PC-3 (cell line): ENCODE measurements at regions not wholly inside any gene's neighbourhood (a gene's known extent, or its start where the extent isn't known, plus 50 kb on each side); places are given as distances from the start of the nearest gene placed in this dataset.

Experiments used
- ATAC-seq: fragments of 200-7000 bp; cut with Tn5 transposase; 2 replicates; pipeline ENCODE4 v1.9.1; 2020; ENCODE audit warnings: mild to moderate bottlenecking, moderate library complexity
- BruUV-seq: library from RNA; stranded (reverse); fragments of 400-500 nt; replicated peaks from 2 replicates; lab custom pipeline; 2021; lab: Mats Ljungman, UMichigan
- CTCF ChIA-PET: fragments of 300-600 bp; sonication (Branson Sonifier 250); formaldehyde crosslinking; loops from one replicate; lab custom pipeline; 2022; ENCODE audit warnings: antibody characterized with exemption; lab: Charles Lee
- POLR2A ChIA-PET: fragments of 300-600 bp; sonication (Branson Sonifier 250); formaldehyde crosslinking; loops from one replicate; lab custom pipeline; 2022; ENCODE audit warnings: antibody characterized with exemption; ENCODE audit not compliant: unreplicated experiment; lab: Charles Lee
- DNase-seq: peaks from one replicate; pipeline ENCODE4 v3.0.0-alpha.2; 2015
- H2AFZ ChIP-seq: fragments of 300-600 bp; sonication (generic); 2 replicates; pipeline ENCODE4 v1.6.0; 2016; ENCODE audit warnings: antibody characterized with exemption, low read length
- H3F3A ChIP-seq: fragments of 300-600 bp; sonication (generic); one replicate; pipeline ENCODE4 v1.6.0; 2017; ENCODE audit warnings: antibody characterized with exemption, low read length, control low read depth, mild to moderate bottlenecking; ENCODE audit not compliant: unreplicated experiment
- H3K27ac ChIP-seq: fragments of 300-600 bp; sonication (generic); 2 replicates; pipeline ENCODE4 v1.5.1; 2016; ENCODE audit warnings: mild to moderate bottlenecking, low read length
- H3K27me3 ChIP-seq: fragments of 300-600 bp; sonication (generic); 2 replicates; pipeline ENCODE4 v1.6.1; 2016; ENCODE audit warnings: low read length, mixed read lengths
- H3K36me3 ChIP-seq: fragments of 300-600 bp; sonication (generic); 2 replicates; pipeline ENCODE4 v1.6.1; 2016; ENCODE audit warnings: low read depth, mixed run types, low read length, mixed read lengths
- H3K4me1 ChIP-seq: fragments of 300-600 bp; sonication (generic); 2 replicates; pipeline ENCODE4 v1.5.1; 2016; ENCODE audit warnings: low read length; ENCODE audit not compliant: insufficient read depth
- H3K4me2 ChIP-seq: fragments of 300-600 bp; sonication (generic); 2 replicates; pipeline ENCODE4 v1.6.0; 2016; ENCODE audit warnings: low read length
- H3K4me3 ChIP-seq: fragments of 300-600 bp; sonication (generic); 2 replicates; pipeline ENCODE4 v1.5.1; 2016; ENCODE audit warnings: mild to moderate bottlenecking, low read length, mixed read lengths
- H3K79me2 ChIP-seq: fragments of 300-600 bp; sonication (generic); 2 replicates; pipeline ENCODE4 v1.6.1; 2017; ENCODE audit warnings: low read length, mixed read lengths
- H3K9ac ChIP-seq: fragments of 300-600 bp; sonication (generic); 2 replicates; pipeline ENCODE4 v1.6.0; 2016; ENCODE audit warnings: mild to moderate bottlenecking, low read length
- H3K9me2 ChIP-seq: fragments of 300-600 bp; sonication (generic); replicated peaks from 2 replicates; pipeline ENCODE4 v1.6.1; 2016; ENCODE audit warnings: mixed run types, low read length, mixed read lengths
- H3K9me3 ChIP-seq: fragments of 300-600 bp; sonication (generic); 2 replicates; pipeline ENCODE4 v1.6.1; 2016; ENCODE audit warnings: low read length, mixed read lengths
- H4K20me1 ChIP-seq: fragments of 300-600 bp; sonication (generic); 2 replicates; pipeline ENCODE4 v1.6.1; 2016; ENCODE audit warnings: low read length, mixed read lengths
- EZH2 ChIP-seq: fragments of 300-600 bp; sonication (generic); IDR thresholded peaks from one replicate; pipeline ENCODE4 v1.6.1; 2017; ENCODE audit warnings: antibody characterized with exemption, mild to moderate bottlenecking, low read length; ENCODE audit not compliant: unreplicated experiment
- EZH2phosphoT487 ChIP-seq: fragments of 300-600 bp; sonication (generic); IDR thresholded peaks from 2 replicates; pipeline ENCODE4 v1.6.1; 2018; ENCODE audit warnings: mild to moderate bottlenecking, antibody characterized with exemption, low read length, borderline replicate concordance
- intact Hi-C: fragments of 100-400 bp; cut with micrococcal nuclease; formaldehyde crosslinking; loops from 2 replicates; pipeline ENCODE4 v1.9.0; 2023
- TF ChIP-seq, protein P1 (sequence below): fragments of 300-600 bp; sonication (generic); conservative IDR thresholded peaks from 2 replicates; pipeline ENCODE4 v1.5.1; 2017; ENCODE audit warnings: antibody characterized with exemption, low read depth, mild to moderate bottlenecking, low read length

DNA sequence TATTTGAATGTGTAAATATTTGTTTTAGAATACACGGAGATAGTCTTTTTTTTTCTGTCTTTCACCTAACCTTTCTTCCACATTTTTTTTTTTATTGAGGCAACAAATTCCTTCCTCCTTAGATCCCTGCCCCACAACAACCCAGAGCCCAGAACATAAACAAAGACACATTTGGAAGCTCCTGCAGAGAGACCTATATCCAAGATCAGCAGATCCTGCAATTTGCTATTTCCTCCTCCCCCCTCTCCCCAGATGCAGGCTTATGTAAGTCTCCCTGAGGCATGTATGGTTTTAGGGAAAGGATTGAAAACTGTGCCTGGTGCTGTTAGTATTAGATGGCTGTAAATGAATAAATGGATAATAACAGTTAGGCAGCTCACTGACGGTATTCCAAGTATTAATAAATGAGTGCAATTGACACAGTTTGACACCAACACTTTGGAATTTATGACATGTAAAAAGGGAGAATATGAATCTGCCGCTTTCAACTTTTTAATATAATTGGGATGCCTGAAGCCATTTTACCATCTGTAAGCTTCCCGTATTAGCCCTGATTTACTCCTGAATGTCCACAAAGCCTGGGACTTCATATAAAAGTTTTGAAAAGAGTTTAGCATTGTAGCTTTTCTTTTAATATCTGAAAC, 608.3 kb upstream of the CITED2 start:
- Histone ChIP-seq H3K27me3 (no peaks in the 10 kb centered on the region), H2AFZ (no peak overlapping the region), H3K9ac (no peak overlapping the region), H3K4me2 (peak overlapping the region; percentile 61), H3K27ac (peak overlapping the region; percentile 75), H3F3A (no peaks in the 10 kb centered on the region), H3K4me3 (no peak overlapping the region), H3K9me2 (no peaks in the 10 kb centered on the region), H3K9me3 (no peaks in the 10 kb centered on the region), H3K36me3 (no peaks in the 10 kb centered on the region), H3K4me1 (peaks cover 45% of the 10 kb centered on the region), H4K20me1 (no peaks in the 10 kb centered on the region), H3K79me2 (no peaks in the 10 kb centered on the region)
- ATAC-seq (peak; percentile 57), DNase-seq (peak; percentile 59)
- intact Hi-C loops = loop anchor here (1.0 to 10.0 kb wide), 8 partner anchors 61 to 939 kb away; no protein-coding TSS in a partner anchor
- BruUV-seq = no TSS peak
- TF ChIP-seq EZH2phosphoT487 = no peak
- TF ChIP-seq, protein P1, sequence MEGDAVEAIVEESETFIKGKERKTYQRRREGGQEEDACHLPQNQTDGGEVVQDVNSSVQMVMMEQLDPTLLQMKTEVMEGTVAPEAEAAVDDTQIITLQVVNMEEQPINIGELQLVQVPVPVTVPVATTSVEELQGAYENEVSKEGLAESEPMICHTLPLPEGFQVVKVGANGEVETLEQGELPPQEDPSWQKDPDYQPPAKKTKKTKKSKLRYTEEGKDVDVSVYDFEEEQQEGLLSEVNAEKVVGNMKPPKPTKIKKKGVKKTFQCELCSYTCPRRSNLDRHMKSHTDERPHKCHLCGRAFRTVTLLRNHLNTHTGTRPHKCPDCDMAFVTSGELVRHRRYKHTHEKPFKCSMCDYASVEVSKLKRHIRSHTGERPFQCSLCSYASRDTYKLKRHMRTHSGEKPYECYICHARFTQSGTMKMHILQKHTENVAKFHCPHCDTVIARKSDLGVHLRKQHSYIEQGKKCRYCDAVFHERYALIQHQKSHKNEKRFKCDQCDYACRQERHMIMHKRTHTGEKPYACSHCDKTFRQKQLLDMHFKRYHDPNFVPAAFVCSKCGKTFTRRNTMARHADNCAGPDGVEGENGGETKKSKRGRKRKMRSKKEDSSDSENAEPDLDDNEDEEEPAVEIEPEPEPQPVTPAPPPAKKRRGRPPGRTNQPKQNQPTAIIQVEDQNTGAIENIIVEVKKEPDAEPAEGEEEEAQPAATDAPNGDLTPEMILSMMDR = no peak
- no peak for TF ChIP-seq EZH2
- CTCF ChIA-PET = interaction anchor here (1.2 kb wide), 1 partner anchor 504 kb away, joined by 3 read pairs; no protein-coding TSS in a partner anchor
- POLR2A ChIA-PET = interaction anchor here (1.0 kb wide), 1 partner anchor 608 kb away, joined by 3 read pairs; the partner anchor contains the start of gene CITED2

DNA sequence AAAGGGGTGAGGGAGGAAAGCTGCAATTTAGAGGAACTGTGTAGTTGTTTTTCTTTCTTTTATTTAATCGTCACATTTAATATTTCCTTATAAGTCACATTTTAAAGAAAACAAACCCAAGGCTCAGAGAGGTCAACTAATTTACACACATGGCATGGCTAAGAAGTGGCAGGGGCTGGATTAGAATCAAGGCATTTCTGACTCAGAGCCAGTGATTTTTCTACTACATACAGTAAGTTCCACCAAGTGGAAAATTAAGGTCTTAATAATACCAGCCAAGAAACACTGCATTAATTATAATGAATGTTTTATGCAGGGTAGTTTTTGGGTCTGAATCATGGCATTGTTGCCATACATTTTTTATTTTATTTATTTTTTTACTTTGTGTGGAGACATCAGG, 607.7 kb upstream of the CITED2 start:
- CTCF ChIA-PET = interaction anchor here (1.2 kb wide), 1 partner anchor 505 kb away, joined by 3 read pairs; no protein-coding TSS in a partner anchor
- H3K27me3 ChIP-seq = no peaks in the 10 kb centered on the region
- 0 out of 2 replicates have a peak overlapping the region, but pooled peaks have one; percentile 7 for H3K9ac ChIP-seq
- no peaks in the 10 kb centered on the region for H3K36me3 ChIP-seq
- POLR2A ChIA-PET = interaction anchor here (1.0 kb wide), 1 partner anchor 608 kb away, joined by 3 read pairs; the partner anchor contains the start of gene CITED2
- no peak overlapping the region for H2AFZ ChIP-seq
- intact Hi-C loops = loop anchor here (1.0 to 10.0 kb wide), 8 partner anchors 61 to 939 kb away; no protein-coding TSS in a partner anchor
- peaks cover 51% of the 10 kb centered on the region for H3K4me1 ChIP-seq
- no peaks in the 10 kb centered on the region for H3K79me2 ChIP-seq
- no peaks in the 10 kb centered on the region for H3F3A ChIP-seq
- TF ChIP-seq EZH2 = no peak
- TF ChIP-seq, protein P1 = no peak
- TF ChIP-seq EZH2phosphoT487 = no peak
- peak overlapping the region; percentile 61 for H3K4me2 ChIP-seq
- H3K9me3 ChIP-seq = no peaks in the 10 kb centered on the region
- ATAC-seq = peak; percentile 40
- H3K27ac ChIP-seq = peak overlapping the region; percentile 75
- peak overlapping the region; percentile 33; the same call in 1 of the 2 replicates for H3K4me3 ChIP-seq
- H4K20me1 ChIP-seq = no peaks in the 10 kb centered on the region
- DNase-seq = peak; percentile 21
- BruUV-seq = no TSS peak
- no peaks in the 10 kb centered on the region for H3K9me2 ChIP-seq
